ENCODE measurements at regions not wholly inside any gene's neighbourhood (a gene's known extent, or its start where the extent isn't known, plus 50 kb on each side); places are given as distances from the start of the nearest gene placed in this dataset.

DNA sequence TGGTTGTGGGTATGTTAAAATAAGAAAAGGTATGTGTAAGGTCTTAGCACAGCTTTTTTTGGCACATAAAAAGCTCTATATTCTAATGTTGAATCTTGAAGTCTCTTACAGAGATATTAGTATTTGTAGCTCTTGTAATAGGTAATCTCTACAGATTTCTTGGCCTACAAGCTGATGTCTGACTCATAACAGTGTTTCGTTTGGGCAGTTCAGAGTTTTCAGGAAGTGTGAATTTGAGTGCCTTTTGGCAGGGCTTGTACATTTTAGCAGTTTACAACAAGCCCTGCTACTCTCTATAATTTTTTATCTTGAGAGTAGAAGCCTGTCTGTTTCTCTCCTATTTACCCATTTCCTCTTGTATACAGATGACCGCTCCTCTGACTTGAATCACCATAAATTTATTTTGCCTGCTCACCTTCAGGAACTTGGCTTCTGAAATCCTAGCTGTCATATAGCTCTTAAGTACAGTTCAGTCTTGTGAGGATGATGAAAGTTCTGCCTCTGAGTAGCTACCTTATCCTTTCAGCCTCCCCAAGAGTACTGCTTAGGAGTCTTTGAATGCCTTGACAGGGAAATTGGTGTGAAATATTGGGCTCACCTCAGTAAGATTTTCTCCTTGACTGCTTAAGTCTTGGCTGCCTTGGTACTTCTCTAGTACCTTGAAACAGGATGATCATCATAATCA is 419.9 kb upstream of the RARB start (continued):
- no peak for TF ChIP-seq SAP30 (IDR thresholded peaks at IDR 0.05; ENCODE audit: insufficient read depth, insufficient replicate concordance, low read length)

Measured in H1 (cell line).